ENCODE measurements at regions not wholly inside any gene's neighbourhood (a gene's known extent, or its start where the extent isn't known, plus 50 kb on each side); places are given as distances from the start of the nearest gene placed in this dataset.

GRCh38 chr4:43136752-43137151 lies 244.2 kb downstream of the GRXCR1 start:
- Histone ChIP-seq H3K27ac (ENCODE audit: extremely low read depth, low read depth, low read length) (no peak overlapping the region), H3K27me3 (ENCODE audit: control insufficient read depth in 2 of 2, insufficient read depth in 2 of 2, low read length in 2 of 2) (no peaks in the 10 kb centered on the region), H3K4me1 (replicated peaks in 1 of 2; ENCODE audit: control insufficient read depth in 2 of 2, insufficient read depth in 2 of 2, low read length in 2 of 2) (no peaks in the 10 kb centered on the region), H3K9me3 (replicated peaks; ENCODE audit: control insufficient read depth, insufficient read depth, low read depth, low read length) (no peaks in the 10 kb centered on the region), H3K9ac (ENCODE audit: insufficient read depth in 1 of 2, low read depth in 2 of 2, low read length in 2 of 2) (no peak overlapping the region), H3K9me1 (ENCODE audit: control insufficient read depth, insufficient read depth, low read length) (no peaks in the 10 kb centered on the region), H2AFZ (ENCODE audit: low read depth, low read length) (no peak overlapping the region), H3K36me3 (ENCODE audit: control insufficient read depth, insufficient read depth, low read length) (no peaks in the 10 kb centered on the region), H3K4me3 (no peak overlapping the region), H4K20me1 (replicated peaks; ENCODE audit: control insufficient read depth, insufficient read depth, low read length) (no peaks in the 10 kb centered on the region), H3K79me2 (ENCODE audit: control insufficient read depth, insufficient read depth, low read length) (no peaks in the 10 kb centered on the region), H3K4me2 (ENCODE audit: insufficient read depth, low read length) (no peak overlapping the region)
- FAIRE-seq: no peak
- CTCF ChIA-PET (ENCODE audit: low intra/inter-chr PET ratio): no interaction called here
- intact Hi-C loops (cut with micrococcal nuclease) (no loop called here), in situ Hi-C loops (cut with MboI) (no loop called here)
- TF ChIP-seq HOXB6 (CRISPR knock-in tag; IDR thresholded peaks at IDR 0.05; ENCODE audit: borderline replicate concordance): no peak
- TF ChIP-seq C11orf30 (IDR thresholded peaks at IDR 0.05; ENCODE audit: low read depth): no peak
- TF ChIP-seq ZKSCAN1 (IDR thresholded peaks at IDR 0.05; ENCODE audit: low read depth, low read length): no peak
- no peak for TF ChIP-seq ZNF655 (CRISPR knock-in tag; IDR thresholded peaks at IDR 0.05)
- no peak for TF ChIP-seq HNRNPLL (IDR thresholded peaks at IDR 0.05; ENCODE audit: low read depth, low read length, poor library complexity, severe bottlenecking)
- no peak for TF ChIP-seq DIDO1 (tag; IDR thresholded peaks at IDR 0.05; ENCODE audit: low read depth)
- no peak for TF ChIP-seq FOXJ3 (CRISPR knock-in tag; IDR thresholded peaks at IDR 0.05)
- no peak for TF ChIP-seq SAFB (IDR thresholded peaks at IDR 0.05; ENCODE audit: borderline replicate concordance, low read depth, low read length)
- no peak for TF ChIP-seq ZNF143 (CRISPR knock-in tag; IDR thresholded peaks at IDR 0.05)
- TF ChIP-seq CHD4 (IDR thresholded peaks at IDR 0.05; ENCODE audit: insufficient read depth, insufficient replicate concordance, low read depth, low read length, poor library complexity, severe bottlenecking): no peak
- TF ChIP-seq TOE1 (IDR thresholded peaks at IDR 0.05; ENCODE audit: borderline replicate concordance): no peak
- TF ChIP-seq TOE1 (CRISPR knock-in tag; IDR thresholded peaks at IDR 0.05; ENCODE audit: borderline replicate concordance, low read depth): no peak
- TF ChIP-seq BACH1 (tag; IDR thresholded peaks at IDR 0.05): no peak
- TF ChIP-seq SUPT5H (IDR thresholded peaks at IDR 0.05): no peak
- TF ChIP-seq RBM14 (IDR thresholded peaks at IDR 0.05; ENCODE audit: borderline replicate concordance, insufficient read depth, low read depth, low read length): no peak
- no peak for TF ChIP-seq PHF21A (IDR thresholded peaks at IDR 0.05; ENCODE audit: borderline replicate concordance, low read depth)
- POLR2A ChIA-PET: no interaction called here
- no TSS peak for BruUV-seq (replicated peaks)
- 0% methylated on average over 1 of the region's 1 CpG for WGBS (ENCODE audit: insufficient coverage, low coverage, missing lambda C conversion rate)
- DNase-seq (ENCODE audit: extremely low read depth in 1 of 4, low spot score in 3 of 4): no peak
- no peak for ATAC-seq
